CMK (cell line): ENCODE measurements at regions not wholly inside any gene's neighbourhood (a gene's known extent, or its start where the extent isn't known, plus 50 kb on each side); places are given as distances from the start of the nearest gene placed in this dataset.

Experiments used
- DNase-seq: peaks from one replicate; pipeline ENCODE4 v3.0.0-alpha.2; 2010; ENCODE audit warnings: low read depth

GRCh38 chr9:129356871-129357772 is 179.1 kb upstream of the IER5L start:
- DNase-seq: no peak

- no peak for DNase-seq
These were observed 177.6 kb upstream of the IER5L start for GRCh38 chr9:129355631-129356030.

- DNase-seq: no peak
These were observed 176.4 kb upstream of the IER5L start for GRCh38 chr9:129354498-129354897.

- DNase-seq: no peak
These were observed 175.8 kb upstream of the IER5L start for GRCh38 chr9:129353697-129354336.

GRCh38 chr9:129352146-129352865 is 174.2 kb upstream of the IER5L start:
- no peak for DNase-seq

- DNase-seq: no peak
These were observed 173.6 kb upstream of the IER5L start for GRCh38 chr9:129351642-129352145.

GRCh38 chr9:129351058-129351641 is 173.1 kb upstream of the IER5L start:
- peak; percentile 25 for DNase-seq

- DNase-seq: no peak
These were observed 172.3 kb upstream of the IER5L start for GRCh38 chr9:129350143-129350935.

GRCh38 chr9:129349665-129349947 is 171.5 kb upstream of the IER5L start:
- no peak for DNase-seq

GRCh38 chr9:129348890-129349664 is 171.0 kb upstream of the IER5L start:
- DNase-seq: no peak

GRCh38 chr9:129347316-129348120 is 169.5 kb upstream of the IER5L start:
- DNase-seq: no peak

- no peak for DNase-seq
These were observed 168.0 kb upstream of the IER5L start for GRCh38 chr9:129346046-129346445.

- no peak for DNase-seq
These were observed 166.8 kb upstream of the IER5L start for GRCh38 chr9:129344641-129345495.

- no peak for DNase-seq
These were observed 165.6 kb upstream of the IER5L start for GRCh38 chr9:129343424-129344375.

- DNase-seq: no peak
These were observed 164.7 kb upstream of the IER5L start for GRCh38 chr9:129342591-129343423.

GRCh38 chr9:129341987-129342348 is 163.9 kb upstream of the IER5L start:
- no peak for DNase-seq
